Right renal cortex interstitium (tissue), 3 donors: ENCODE measurements at regions not wholly inside any gene's neighbourhood (a gene's known extent, or its start where the extent isn't known, plus 50 kb on each side); places are given as distances from the start of the nearest gene placed in this dataset.
A peak's percentile ranks its signal among the peaks of the same experiment; 100 is the strongest.
"Not testable (repeated sequence)": the region's sequence is repeated elsewhere in the genome, so short reads cannot be mapped to it uniquely, and the experiment has no call there.

Source experiments
- DNase-seq, 3 donors: peaks; one replicate each; pipeline ENCODE4 v3.0.0-alpha.2; 2013; ENCODE audit warnings: low read depth in 3 of 3, low spot score in 2 of 3

GRCh38 chr4:170729236-170729635, 639.5 kb upstream of the AADAT start:
- peak in 2 of 3 donors; percentile 16 to 19 for DNase-seq

DNA sequence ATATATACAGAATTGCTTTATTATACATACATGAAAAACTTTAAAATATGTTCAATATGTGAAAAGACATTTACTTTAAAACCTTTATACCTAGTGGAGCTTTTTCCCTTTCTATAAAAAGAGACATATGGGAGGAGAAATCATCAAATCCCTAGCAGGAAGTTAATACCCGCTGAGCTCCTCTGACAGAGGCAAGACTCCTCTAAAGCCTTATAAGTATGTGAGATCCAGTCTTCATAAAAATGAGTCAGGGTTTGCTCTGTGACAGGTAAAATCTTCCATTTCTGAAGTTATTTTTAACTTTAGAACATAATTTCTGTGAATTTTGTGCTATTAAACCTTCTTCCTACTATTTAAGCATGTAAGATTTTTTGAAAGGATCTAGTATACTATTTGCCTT, 634.4 kb upstream of the AADAT start:
- no peak for DNase-seq

DNA sequence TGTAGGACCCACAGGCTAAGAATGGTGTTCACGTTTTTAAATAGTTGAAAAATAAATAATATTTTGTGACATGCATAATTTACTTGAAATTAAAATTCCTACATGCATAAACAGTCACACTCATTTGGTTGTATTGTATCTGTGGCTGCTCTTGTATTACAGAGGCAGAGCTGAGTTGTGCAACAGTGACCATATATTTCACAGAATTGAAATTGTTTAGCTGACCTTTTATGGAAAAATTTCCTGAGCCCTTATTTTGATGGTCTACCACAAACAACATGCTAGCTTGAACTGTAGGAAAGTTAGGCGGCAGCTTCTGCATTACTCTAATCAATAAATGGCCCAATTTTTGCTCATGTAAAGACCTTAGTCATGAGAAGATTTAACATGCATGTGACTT, 633.4 kb upstream of the AADAT start:
- DNase-seq: no peak

- no peak for DNase-seq
Measured at GRCh38 chr4:170721812-170722373, 632.1 kb upstream of the AADAT start.

DNA sequence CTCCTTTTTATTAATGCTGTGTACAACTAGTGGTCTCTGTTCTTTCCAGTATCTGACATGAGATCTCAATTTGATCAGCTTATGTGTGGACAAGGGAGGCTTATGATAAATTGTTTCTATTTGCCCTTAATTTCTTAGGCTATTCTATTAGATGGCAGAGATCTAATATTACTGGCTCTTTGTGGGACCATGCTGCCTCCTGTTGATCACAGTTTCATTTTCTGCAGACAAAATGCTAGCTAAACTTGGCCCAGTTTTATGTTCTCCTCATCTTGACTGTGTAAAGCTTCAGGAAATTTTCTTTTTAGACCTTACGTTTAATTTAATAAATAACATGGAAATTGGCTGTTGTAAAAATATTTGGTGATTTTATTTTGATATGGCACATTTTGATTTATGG, 627.1 kb upstream of the AADAT start:
- no peak for DNase-seq

GRCh38 chr4:170705907-170706306, 616.2 kb upstream of the AADAT start:
- no peak for DNase-seq

DNA sequence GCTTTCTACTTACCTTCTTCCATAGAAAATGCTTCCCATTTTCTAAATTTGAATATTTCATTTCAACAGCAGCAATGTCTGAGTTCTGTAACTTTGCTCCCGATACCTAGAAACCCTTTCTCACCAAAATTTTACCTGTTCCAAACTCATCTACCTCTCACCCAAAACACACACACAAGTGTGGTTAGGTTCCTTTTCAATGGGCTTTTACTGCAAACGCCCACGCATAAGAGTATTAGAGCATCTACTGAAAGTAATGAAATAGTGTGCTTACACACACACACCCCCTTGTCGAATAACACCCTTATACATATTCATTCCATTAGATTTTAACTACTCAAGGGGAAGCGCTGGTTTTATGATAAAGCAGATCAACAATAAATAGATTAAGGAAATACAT, 610.3 kb upstream of the AADAT start:
- DNase-seq: no peak

GRCh38 chr4:170698334-170698733, 608.6 kb upstream of the AADAT start:
- DNase-seq: no peak

DNA sequence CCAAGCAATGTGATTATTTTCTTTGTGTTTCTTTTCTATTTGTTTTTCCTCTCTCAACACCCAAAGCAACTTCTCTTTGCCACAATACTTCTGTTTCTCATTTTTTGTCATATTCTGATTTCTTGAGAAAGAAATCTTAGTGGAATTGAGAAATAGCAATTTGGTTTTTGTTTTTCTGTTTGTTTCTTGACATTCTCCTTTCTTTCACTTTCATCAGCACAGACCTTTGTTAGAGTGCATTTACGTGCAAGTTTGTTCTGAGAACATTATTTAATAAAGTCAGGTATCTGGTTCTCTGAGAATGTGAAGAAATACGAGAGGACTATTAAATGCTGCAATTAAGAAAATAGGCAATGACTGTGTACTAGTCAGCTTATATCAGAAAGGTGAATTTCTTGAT, 608.1 kb upstream of the AADAT start:
- no peak for DNase-seq

DNA sequence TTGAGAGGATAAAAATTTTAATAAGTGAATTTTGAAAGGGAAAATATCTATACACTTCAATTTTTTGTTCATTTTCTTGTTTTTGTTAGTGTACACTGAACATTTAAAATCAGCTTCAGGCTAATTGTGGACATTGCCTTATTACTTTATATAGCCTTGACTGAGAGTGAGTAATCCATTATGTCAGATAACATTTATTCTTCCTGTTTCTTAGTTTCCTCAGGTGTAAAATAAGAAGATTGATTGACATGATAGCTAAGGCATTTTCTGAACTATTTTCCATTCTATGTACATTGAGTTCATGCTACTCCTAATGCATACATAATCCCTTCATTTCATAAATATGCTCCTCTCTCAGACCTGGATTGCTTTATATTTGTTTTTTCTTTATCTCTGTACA, 607.3 kb upstream of the AADAT start:
- DNase-seq: no peak

DNA sequence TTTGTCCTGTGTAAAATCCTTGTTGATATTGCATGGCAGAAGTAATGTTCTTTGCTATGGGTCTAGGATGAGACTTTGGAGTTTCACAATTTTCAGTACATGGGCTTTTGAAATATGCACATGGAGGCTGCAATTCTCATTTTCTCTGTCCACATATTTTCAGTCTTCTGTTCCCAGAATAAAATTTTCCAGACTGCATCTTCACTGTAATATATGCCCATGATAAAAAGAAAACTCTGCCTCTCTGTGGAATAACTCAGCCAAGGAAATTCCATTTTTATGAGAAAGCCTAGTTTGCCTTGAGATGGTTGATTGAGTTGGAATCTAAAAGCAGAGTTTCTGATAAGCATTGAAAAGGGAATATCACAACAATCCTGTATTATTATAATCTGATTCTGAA, 601.4 kb upstream of the AADAT start:
- no peak for DNase-seq

DNA sequence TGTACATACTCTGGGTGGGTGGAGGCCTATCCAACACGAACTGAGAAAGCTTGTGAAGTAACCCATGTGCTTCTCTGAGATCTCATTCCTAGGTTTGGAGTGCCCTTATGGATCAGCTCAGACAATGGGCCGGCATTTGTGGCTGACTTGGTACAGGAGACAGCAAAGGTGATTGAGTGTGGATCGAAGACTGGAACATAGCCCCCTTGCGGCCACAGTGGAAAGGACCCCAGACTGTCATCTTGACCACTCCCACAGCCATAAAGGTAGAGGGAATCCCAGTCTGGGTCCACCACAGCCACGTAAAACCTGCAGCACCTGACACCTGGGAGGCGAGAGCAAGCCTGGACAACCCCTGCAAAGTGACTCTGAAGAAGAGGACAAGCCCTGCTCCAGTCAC, 598.0 kb upstream of the AADAT start:
- no peak for DNase-seq

GRCh38 chr4:170685701-170686100, 595.9 kb upstream of the AADAT start:
- not testable (repeated sequence) for DNase-seq

GRCh38 chr4:170682558-170683294, 593.0 kb upstream of the AADAT start:
- DNase-seq: no peak

- DNase-seq: not testable (repeated sequence)
Measured at GRCh38 chr4:170682087-170682486, 592.3 kb upstream of the AADAT start.

DNA sequence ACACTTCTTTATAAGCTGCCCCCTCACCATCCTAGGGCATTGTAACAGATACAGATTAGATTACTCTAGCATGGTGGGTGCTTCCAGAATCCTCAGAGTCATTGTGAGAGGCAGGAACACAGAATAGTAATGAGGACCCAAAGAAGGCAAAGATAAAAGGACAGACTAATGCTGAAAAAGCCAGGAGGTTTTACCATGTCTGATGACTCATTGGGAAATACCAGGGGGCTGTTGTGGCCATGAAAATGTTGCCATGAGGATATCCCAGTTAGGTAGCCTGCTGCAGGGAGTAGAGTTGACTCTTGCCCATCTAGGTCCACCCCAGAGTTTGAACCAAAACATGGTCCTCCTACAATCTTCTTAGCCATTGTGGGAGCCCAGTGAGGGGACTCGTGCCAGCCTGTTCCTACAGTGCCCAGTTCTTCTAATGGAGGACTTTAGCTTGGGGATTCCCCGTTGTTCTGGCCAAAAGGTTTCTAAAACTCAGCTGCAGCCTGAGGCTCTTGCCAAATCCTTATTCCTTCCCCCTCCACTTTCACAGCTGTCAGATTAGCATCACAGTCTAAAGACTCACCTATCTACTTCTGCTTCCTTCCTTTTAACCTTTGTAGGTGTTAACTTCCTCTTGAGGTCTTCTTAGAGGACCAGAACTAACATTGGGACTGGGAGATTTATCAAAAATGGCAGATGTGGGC, 586.0 kb upstream of the AADAT start:
- DNase-seq: no peak

GRCh38 chr4:170674176-170674575, 584.4 kb upstream of the AADAT start:
- DNase-seq: no peak

DNA sequence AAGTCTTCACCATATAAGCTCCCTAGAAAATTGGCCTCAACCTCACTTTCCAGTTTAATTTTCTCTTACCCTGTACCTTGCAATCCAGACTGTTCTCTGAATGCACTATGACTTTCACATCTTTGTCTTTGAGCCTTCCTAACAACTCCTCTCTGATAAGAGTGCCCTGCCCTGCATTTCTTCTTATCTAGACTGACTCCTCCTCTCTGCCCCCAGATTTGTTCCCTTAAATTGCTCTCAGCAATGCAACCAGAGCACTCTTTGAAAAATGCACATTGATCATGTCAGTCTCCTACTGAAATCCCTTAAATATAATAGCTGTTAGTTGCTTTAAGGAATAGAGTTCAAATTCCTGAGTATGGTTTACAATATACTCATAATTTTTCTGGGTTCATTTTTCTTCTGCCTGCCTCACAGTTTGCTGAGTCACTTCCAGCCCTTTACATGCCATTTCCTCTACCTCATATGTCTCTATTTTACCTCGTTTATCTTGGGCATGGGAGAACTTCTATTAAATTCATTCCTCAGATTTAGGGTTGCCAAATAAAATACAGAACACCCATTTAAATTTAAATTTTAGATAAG, 582.7 kb upstream of the AADAT start:
- DNase-seq: no peak

DNA sequence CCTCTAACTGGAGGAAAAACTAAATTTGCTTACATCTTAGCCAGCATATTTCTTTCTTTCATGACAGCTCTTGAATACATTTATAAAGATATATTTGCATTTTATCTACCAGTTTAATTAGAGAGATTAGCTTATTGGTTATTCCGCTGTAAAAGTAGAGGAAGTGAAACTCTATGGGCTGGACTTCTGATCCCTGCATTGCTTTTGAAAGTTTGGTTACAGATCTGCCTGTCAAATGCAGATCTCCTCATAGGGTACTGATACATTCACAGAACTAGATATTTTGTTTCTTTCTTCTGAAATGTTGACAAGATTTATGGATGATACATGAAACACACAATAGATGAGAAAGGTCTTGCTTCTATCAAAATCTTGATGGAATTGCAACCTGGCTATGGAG, 581.4 kb upstream of the AADAT start:
- no peak for DNase-seq

GRCh38 chr4:170667814-170668213, 578.1 kb upstream of the AADAT start:
- no peak for DNase-seq

- DNase-seq: no peak
Measured at GRCh38 chr4:170666909-170667308, 577.2 kb upstream of the AADAT start.

GRCh38 chr4:170662250-170662649, 572.5 kb upstream of the AADAT start:
- DNase-seq: no peak
